RWPE2 (cell line): ENCODE measurements at regions not wholly inside any gene's neighbourhood (a gene's known extent, or its start where the extent isn't known, plus 50 kb on each side); places are given as distances from the start of the nearest gene placed in this dataset.

Experiments
- ATAC-seq: fragments of 200-7000 bp; cut with Tn5 transposase; 3 replicates; pipeline ENCODE4 v1.9.1; 2021; ENCODE audit warnings: low read depth
- DNase-seq: peaks from one replicate; pipeline ENCODE4 v3.0.0-alpha.2; 2020; ENCODE audit warnings: low spot score
- H3K27ac ChIP-seq: fragments of 450-650 bp; 2 replicates; pipeline ENCODE4 v1.5.1; 2017; ENCODE audit warnings: mild to moderate bottlenecking; ENCODE audit not compliant: poor library complexity, severe bottlenecking
- H3K27me3 ChIP-seq: fragments of 250-450 bp; sonication (Bioruptor Pico); 2 replicates; pipeline ENCODE4 v1.5.1; 2021; ENCODE audit warnings: mild to moderate bottlenecking, moderate library complexity; ENCODE audit not compliant: insufficient read depth, poor library complexity, severe bottlenecking
- H3K36me3 ChIP-seq: fragments of 250-450 bp; sonication (Bioruptor Pico); 2 replicates; pipeline ENCODE4 v1.5.1; 2020; ENCODE audit warnings: low read depth, mild to moderate bottlenecking, moderate library complexity
- H3K4me1 ChIP-seq: fragments of 250-450 bp; sonication (Bioruptor Pico); 2 replicates; pipeline ENCODE4 v1.5.1; 2021; ENCODE audit warnings: mild to moderate bottlenecking, moderate library complexity; ENCODE audit not compliant: insufficient read depth, poor library complexity, severe bottlenecking
- H3K4me3 ChIP-seq: fragments of 250-450 bp; sonication (Bioruptor Pico); 2 replicates; pipeline ENCODE4 v1.5.1; 2021; ENCODE audit warnings: mild to moderate bottlenecking, moderate library complexity; ENCODE audit not compliant: severe bottlenecking
- H3K9me3 ChIP-seq: fragments of 250-450 bp; sonication (Bioruptor Pico); 2 replicates; pipeline ENCODE4 v1.5.1; 2021; ENCODE audit warnings: mild to moderate bottlenecking, moderate library complexity; ENCODE audit not compliant: severe bottlenecking
- CTCF ChIP-seq: fragments of 450-650 bp; IDR thresholded peaks from one replicate; pipeline ENCODE4 v1.5.1; 2017; ENCODE audit warnings: mild to moderate bottlenecking, moderate library complexity; ENCODE audit not compliant: poor library complexity, severe bottlenecking

- Histone ChIP-seq H3K27me3 (no peaks in the 10 kb centered on the region), H3K36me3 (no peaks in the 10 kb centered on the region), H3K4me1 (no peaks in the 10 kb centered on the region), H3K27ac (no peak overlapping the region), H3K9me3 (no peaks in the 10 kb centered on the region), H3K4me3 (no peak overlapping the region)
- DNase-seq, result no peak
- ATAC-seq, result no peak
- no peak for TF ChIP-seq CTCF
Observed at GRCh38 chr12:86484473-86484872, 228.3 kb upstream of the MGAT4C start.

GRCh38 chr12:86473231-86473630 lies 217.0 kb upstream of the MGAT4C start:
- Histone ChIP-seq H3K36me3 (no peaks in the 10 kb centered on the region), H3K27ac (no peak overlapping the region), H3K4me3 (no peak overlapping the region), H3K4me1 (no peaks in the 10 kb centered on the region), H3K27me3 (no peaks in the 10 kb centered on the region), H3K9me3 (no peaks in the 10 kb centered on the region)
- no peak for ATAC-seq
- TF ChIP-seq CTCF, result no peak
- no peak for DNase-seq

GRCh38 chr12:86456776-86457175 lies 200.6 kb upstream of the MGAT4C start:
- TF ChIP-seq CTCF, result no peak
- DNase-seq (no peak), ATAC-seq (no peak)
- no peaks in the 10 kb centered on the region for H3K9me3 ChIP-seq
- H3K36me3 ChIP-seq, result no peaks in the 10 kb centered on the region
- no peaks in the 10 kb centered on the region for H3K27me3 ChIP-seq
- H3K4me1 ChIP-seq, result no peaks in the 10 kb centered on the region
- H3K4me3 ChIP-seq, result no peak overlapping the region
- no peak overlapping the region for H3K27ac ChIP-seq

- Histone ChIP-seq H3K4me1 (no peaks in the 10 kb centered on the region), H3K27ac (no peak overlapping the region), H3K4me3 (no peak overlapping the region), H3K27me3 (no peaks in the 10 kb centered on the region), H3K9me3 (no peaks in the 10 kb centered on the region), H3K36me3 (no peaks in the 10 kb centered on the region)
- DNase-seq (no peak), ATAC-seq (no peak)
- no peak for TF ChIP-seq CTCF
Observed at GRCh38 chr12:86456241-86456640, 200.1 kb upstream of the MGAT4C start.

- TF ChIP-seq CTCF, result no peak
- H3K4me3 ChIP-seq, result no peak overlapping the region
- H3K36me3 ChIP-seq, result no peaks in the 10 kb centered on the region
- no peaks in the 10 kb centered on the region for H3K27me3 ChIP-seq
- H3K27ac ChIP-seq, result no peak overlapping the region
- no peaks in the 10 kb centered on the region for H3K9me3 ChIP-seq
- H3K4me1 ChIP-seq, result no peaks in the 10 kb centered on the region
- ATAC-seq (no peak), DNase-seq (no peak)
Observed at GRCh38 chr12:86445356-86445755, 189.2 kb upstream of the MGAT4C start.
